ENCODE measurements at regions not wholly inside any gene's neighbourhood (a gene's known extent, or its start where the extent isn't known, plus 50 kb on each side); places are given as distances from the start of the nearest gene placed in this dataset.

DNA sequence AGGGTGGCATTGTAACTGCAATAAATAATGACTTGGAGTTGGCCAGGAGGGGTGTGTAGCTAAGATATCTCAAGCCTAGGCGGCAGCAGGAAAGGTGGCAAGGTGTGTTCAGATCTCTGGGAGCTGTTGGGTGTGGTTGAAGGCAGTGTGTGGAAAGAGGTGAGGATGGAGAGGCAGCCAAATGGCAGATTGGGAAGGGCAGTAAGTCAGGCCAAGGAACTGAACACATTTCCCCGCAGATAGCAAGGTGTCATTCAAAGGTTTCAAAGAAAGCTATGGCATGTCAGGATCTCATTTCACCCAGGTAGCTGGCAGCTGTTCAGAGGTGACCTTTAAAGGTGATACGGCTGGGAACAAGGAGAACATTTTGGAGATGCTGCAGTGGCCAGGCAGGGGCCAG is 586.0 kb upstream of the MGMT start:
- DNase-seq (ENCODE audit: low spot score), result no peak
- TF ChIP-seq, protein P1, sequence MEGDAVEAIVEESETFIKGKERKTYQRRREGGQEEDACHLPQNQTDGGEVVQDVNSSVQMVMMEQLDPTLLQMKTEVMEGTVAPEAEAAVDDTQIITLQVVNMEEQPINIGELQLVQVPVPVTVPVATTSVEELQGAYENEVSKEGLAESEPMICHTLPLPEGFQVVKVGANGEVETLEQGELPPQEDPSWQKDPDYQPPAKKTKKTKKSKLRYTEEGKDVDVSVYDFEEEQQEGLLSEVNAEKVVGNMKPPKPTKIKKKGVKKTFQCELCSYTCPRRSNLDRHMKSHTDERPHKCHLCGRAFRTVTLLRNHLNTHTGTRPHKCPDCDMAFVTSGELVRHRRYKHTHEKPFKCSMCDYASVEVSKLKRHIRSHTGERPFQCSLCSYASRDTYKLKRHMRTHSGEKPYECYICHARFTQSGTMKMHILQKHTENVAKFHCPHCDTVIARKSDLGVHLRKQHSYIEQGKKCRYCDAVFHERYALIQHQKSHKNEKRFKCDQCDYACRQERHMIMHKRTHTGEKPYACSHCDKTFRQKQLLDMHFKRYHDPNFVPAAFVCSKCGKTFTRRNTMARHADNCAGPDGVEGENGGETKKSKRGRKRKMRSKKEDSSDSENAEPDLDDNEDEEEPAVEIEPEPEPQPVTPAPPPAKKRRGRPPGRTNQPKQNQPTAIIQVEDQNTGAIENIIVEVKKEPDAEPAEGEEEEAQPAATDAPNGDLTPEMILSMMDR (IDR thresholded peaks at IDR 0.05; ENCODE audit: extremely low read depth, insufficient read depth, missing control alignments), result no peak
- in situ Hi-C loops (cut with MboI; ENCODE audit: low pct_unique_long_range_greater_than_20kb, low sequenced_read_pairs, unreplicated experiment), result no loop called here

DNA sequence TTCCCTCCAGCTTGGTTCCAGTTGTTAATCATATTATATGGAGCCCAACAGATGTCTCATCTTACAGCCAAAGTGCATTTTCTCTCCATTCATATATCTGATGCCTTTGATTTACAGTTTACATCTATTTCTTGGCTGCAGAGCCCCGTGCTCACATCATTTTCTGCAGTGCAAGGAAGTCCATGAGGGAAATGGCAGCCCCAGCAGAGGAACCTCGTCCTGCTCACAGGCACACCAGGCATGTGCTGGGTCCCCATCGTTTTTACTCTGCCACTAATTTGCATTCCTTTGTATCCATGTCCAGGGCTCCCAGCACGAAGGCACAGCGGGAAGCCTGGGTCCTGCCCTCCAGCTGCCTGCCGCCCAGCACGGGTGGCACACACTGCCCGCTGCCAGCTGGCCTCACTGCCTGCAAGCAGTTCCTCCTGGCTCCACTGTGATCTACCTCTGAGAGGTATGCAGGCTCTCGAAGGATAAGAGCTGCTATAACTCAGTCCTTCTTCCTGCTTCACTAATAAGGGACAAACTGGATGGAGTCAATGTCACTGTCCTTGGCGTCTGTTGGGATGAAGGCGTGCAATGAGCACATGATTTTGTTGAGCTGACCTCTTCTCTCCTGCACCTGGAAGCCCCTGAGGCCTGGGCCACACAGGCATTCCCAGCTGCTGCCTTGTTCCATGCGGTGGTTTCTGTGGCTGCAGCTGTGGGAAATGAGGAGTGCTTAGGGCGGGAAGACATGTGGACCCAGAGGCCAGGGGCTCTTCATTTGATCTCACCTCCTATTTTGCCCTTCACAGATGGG is 583.6 kb upstream of the MGMT start:
- in situ Hi-C loops (cut with MboI; ENCODE audit: low pct_unique_long_range_greater_than_20kb, low sequenced_read_pairs, unreplicated experiment), result no loop called here
- no peak for DNase-seq (ENCODE audit: low spot score)
- TF ChIP-seq, protein P1 (IDR thresholded peaks at IDR 0.05; ENCODE audit: extremely low read depth, insufficient read depth, missing control alignments), result no peak

DNA sequence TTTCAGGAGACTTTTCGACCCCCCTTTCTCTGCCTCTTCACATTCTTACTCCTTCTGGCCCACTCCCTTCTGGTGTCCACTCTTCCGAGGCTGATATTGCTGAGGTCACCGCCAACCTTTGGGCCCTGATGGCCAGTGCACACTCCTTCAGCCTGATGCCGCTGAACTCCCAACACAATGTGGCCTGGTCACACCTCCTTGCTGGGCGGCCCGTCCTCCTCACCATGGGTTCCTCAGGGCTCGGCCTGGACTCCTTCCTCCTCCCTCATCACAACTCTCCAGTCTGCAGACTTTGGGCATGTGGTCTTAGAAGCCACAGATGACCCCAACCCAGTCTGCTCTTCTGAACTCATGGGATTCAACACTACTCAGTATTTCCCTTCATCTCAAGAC is 583.0 kb upstream of the MGMT start:
- no peak for DNase-seq (ENCODE audit: low spot score)
- in situ Hi-C loops (cut with MboI; ENCODE audit: low pct_unique_long_range_greater_than_20kb, low sequenced_read_pairs, unreplicated experiment), result no loop called here
- TF ChIP-seq, protein P1 (IDR thresholded peaks at IDR 0.05; ENCODE audit: extremely low read depth, insufficient read depth, missing control alignments), result no peak

DNA sequence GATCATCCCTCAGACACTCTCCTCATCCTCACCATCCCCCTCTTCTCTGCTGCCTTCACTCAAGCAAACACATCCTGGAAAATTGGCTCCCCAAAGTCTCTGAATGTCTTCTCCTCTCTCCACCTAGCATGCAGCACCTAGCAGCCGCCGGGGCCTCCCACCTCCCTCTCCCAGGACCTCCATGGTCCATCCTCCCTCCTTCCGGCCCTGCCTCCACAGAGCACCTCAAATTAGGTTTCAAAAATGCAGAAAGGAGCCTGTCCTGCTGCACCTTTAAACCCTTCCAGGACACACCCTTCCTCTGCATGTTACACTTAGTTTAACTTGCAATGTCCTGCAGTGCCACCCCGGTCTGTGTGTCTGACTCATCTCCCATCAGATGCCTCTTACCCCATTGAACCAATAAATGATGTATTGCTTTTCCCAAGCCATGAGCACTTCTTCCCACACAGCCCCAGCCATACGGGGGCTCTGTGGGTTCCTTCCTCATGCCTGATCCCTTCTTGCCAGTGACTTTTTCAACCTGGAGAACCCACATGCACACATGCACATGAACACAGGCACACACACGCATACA is 582.5 kb upstream of the MGMT start:
- no peak for DNase-seq (ENCODE audit: low spot score)
- in situ Hi-C loops (cut with MboI; ENCODE audit: low pct_unique_long_range_greater_than_20kb, low sequenced_read_pairs, unreplicated experiment), result no loop called here

DNA sequence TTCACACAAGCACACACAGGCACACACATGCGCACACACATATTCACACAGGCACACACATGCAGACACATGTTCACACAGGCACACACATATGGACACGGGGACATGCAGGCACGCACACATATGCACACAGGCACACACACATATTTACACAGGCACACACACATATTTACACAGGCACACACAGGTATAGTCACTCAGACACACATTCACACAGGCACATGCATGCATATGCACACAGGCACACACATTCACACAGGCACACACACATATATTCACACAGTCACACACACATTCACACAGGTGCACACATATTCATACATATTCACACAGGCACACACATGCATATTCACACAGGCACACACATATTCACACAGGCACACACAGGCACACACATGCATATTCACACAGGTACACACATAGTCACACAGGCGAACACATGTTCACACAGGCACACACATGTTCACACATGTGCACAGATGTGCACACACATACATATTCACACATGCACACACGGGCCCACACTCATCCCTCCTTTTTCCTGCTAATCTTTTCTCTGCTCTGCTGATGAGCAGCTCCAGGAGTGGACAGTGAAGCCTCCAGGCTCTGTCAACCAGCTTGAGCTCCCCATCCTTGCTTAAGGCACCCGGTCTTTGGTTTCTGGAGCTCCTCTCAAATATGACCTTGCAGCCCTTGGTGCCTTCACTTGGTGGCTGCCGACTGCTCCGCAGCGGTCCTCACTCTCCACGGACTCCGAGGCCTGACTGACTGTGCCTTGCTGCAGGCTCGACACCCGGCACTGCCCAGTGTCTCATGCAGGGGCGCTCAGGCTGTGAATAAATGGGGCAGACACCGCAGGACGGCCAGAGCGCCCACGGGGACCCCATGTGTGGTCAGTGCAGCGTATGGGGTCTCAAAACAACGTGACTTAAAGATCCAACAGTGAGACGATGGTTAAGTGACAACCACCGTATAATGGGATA is 581.2 kb upstream of the MGMT start:
- in situ Hi-C loops (cut with MboI; ENCODE audit: low pct_unique_long_range_greater_than_20kb, low sequenced_read_pairs, unreplicated experiment), result no loop called here
- no peak for DNase-seq (ENCODE audit: low spot score)
- TF ChIP-seq, protein P1 (IDR thresholded peaks at IDR 0.05; ENCODE audit: extremely low read depth, insufficient read depth, missing control alignments), result no peak

More for the DNA sequence above, 582.5 kb upstream of the MGMT start:
- TF ChIP-seq, protein P1 (IDR thresholded peaks at IDR 0.05; ENCODE audit: extremely low read depth, insufficient read depth, missing control alignments), result no peak

DNA sequence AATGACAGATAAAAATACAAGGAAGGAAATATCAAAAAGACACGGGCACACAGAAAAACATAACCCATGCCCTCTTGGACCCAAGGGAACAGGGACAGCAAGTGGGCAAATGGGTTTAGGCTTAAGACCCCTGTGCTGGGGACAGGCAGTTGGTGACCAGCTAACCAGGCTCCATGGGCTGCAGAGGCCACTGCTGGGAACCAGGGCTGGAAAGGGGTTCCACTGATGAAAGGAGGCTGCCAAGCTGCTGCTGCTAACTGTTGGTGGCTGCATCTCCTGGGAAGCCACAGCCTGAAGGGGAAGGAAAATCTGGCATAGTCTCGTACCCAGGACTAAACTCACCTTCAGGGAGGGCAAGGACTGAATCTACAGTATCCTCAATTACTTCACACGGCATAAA is 579.2 kb upstream of the MGMT start:
- in situ Hi-C loops (cut with MboI; ENCODE audit: low pct_unique_long_range_greater_than_20kb, low sequenced_read_pairs, unreplicated experiment), result no loop called here
- no peak for DNase-seq (ENCODE audit: low spot score)
- TF ChIP-seq, protein P1 (IDR thresholded peaks at IDR 0.05; ENCODE audit: extremely low read depth, insufficient read depth, missing control alignments), result no peak
